Activated CD8-positive, alpha-beta memory T cell treated with anti-CD3 and anti-CD28 coated beads, Interleukin-2, amount 50 U/mL, for 1 hour (primary cell): ENCODE measurements at regions not wholly inside any gene's neighbourhood (a gene's known extent, or its start where the extent isn't known, plus 50 kb on each side); places are given as distances from the start of the nearest gene placed in this dataset.

Experiments
- DNase-seq: peaks from one replicate; pipeline ENCODE4 v3.0.0-alpha.2; 2020; ENCODE audit errors: extremely low read depth

DNA sequence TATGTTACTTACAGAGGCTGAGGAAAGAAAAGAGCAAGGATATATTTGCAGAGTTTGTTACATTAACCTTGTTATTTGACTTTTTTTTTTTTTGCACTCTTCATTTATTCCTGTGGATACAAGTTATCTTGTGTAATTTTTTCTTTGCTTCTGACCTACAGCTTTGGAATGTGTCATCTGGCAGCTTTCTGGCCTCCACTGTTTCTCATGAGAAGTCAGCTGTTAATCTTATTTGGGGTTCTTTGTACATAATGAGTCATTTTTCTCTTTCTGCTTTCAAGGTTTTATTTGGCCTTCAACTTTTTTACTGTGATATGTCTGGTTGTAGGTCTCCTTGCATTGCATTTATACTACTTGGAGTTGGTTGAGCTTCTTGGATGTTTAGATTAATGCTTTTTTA lies 333.4 kb downstream of the SMOC2 start:
- DNase-seq: no peak

DNA sequence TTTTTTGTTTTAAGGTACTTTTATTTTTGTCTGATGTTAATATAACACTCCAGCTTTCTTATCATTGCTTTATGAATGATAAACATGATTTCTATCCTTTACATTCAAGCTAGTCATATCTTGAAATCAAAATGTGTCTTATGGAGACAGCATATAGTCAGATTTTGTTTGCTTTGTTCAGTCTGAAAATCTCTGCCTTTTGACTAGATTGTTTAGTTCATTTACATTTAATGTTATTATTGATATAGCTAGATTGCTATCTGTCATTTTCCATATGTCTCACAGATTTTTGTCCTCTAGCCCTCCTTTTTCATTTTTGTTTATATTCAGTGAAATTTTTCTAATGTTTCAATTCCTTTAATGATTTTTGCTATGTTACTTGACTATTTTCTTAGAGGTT lies 332.8 kb downstream of the SMOC2 start:
- no peak for DNase-seq

GRCh38 chr6:168765752-168766151 lies 324.8 kb downstream of the SMOC2 start:
- DNase-seq: no peak

- DNase-seq: no peak
Measured at GRCh38 chr6:168756009-168756634, 315.1 kb downstream of the SMOC2 start.

DNA sequence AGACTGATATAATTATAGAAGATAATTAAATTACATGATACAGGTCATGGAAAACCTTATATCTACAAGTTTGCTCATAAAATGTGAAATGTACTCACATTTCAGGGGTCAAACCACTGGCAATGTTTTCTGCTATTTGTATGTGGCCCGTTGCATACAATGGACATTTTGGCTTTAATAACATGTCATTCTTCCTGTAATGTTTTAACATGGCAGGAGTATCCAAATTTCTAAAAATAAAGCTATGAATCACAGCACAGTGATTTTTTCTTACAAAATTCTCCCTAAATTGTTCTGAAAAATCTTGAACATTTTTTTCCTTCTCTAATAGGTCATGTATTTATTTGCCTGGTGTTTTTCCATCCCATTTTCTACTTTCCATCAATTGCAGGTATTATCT lies 305.7 kb downstream of the SMOC2 start:
- DNase-seq: no peak

- no peak for DNase-seq
Measured at GRCh38 chr6:168746013-168746412, 305.0 kb downstream of the SMOC2 start.

GRCh38 chr6:168744861-168745260 lies 303.9 kb downstream of the SMOC2 start:
- no peak for DNase-seq

- no peak for DNase-seq
Measured at GRCh38 chr6:168741942-168742782, 301.2 kb downstream of the SMOC2 start.

GRCh38 chr6:168741305-168741704 lies 300.3 kb downstream of the SMOC2 start:
- no peak for DNase-seq

DNA sequence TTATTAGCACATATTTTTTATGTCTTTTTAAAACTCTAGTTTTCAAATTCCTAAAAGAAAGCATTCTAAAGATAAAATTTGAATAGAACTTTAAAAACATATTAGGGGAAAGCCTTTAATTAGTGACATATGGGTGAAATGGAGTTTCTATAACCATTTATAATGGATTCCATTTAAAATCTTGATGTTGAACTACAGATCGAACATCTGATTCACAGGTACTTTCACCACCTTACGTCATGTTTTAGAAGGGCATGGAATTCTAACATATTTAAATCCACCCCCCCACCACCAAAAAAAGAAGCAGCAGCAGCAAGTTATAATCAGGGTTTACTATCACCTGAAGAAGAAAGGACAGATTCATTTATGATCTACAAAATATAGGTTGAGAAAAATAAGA lies 298.4 kb downstream of the SMOC2 start:
- DNase-seq: no peak

DNA sequence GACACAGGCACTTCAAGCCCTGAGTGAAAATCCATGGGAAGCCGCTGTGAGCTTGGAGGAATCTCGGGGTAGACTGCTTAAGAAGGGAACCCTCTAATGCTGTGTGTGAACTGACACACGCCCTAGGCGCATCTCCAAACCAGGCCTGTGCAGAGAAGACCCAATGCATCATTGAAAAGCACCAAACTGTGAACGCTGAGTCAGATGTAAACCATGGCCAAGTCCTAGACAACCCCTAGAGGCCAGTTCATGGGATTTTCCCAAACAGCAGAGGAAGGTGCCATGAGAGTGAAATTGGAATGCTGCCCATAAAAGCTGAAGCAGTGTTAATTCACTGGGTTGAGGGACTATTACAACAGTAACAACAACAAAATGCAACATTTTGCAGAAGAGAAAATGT lies 296.5 kb downstream of the SMOC2 start:
- no peak for DNase-seq

- DNase-seq: no peak
Measured at GRCh38 chr6:168737014-168737413, 296.0 kb downstream of the SMOC2 start.

GRCh38 chr6:168736039-168736438 lies 295.1 kb downstream of the SMOC2 start:
- no peak for DNase-seq

DNA sequence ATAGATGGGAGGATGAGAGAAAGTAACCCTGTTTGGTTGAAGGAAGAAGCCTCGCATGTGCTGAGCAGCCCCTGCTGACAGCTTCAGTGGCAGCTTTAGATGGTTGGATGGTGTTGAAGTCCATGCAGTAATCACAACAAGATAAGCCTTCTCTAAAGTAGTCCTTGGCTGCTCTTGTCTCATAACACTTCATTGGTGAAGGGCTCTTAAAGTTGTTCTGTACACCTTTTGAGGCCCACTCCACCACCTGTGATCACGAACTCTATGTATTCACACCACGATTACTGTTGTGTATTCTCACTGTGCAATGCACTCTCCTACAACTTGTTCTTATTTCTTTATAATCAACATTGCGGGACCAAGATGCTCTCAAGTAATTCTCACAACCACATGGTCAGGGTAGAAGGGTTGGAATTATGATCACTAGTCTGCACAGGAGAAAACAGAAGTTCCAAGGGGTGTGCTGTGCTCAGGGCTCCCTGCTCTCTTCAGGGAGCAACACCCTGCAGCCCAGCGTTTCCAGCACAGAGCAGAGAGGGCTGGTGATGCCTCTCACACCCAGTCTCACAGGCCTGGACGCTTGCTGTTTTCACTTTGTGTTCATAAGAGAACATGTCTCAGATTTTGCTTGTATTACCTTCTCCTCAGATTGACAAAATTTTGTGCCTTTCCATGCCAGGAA lies 294.4 kb downstream of the SMOC2 start:
- no peak for DNase-seq

GRCh38 chr6:168734523-168734922 lies 293.5 kb downstream of the SMOC2 start:
- no peak for DNase-seq

- DNase-seq: no peak
Measured at GRCh38 chr6:168732676-168733075, 291.7 kb downstream of the SMOC2 start.

- DNase-seq: no peak
Measured at GRCh38 chr6:168730931-168731716, 290.1 kb downstream of the SMOC2 start.

GRCh38 chr6:168728056-168728455 lies 287.1 kb downstream of the SMOC2 start:
- DNase-seq: no peak

DNA sequence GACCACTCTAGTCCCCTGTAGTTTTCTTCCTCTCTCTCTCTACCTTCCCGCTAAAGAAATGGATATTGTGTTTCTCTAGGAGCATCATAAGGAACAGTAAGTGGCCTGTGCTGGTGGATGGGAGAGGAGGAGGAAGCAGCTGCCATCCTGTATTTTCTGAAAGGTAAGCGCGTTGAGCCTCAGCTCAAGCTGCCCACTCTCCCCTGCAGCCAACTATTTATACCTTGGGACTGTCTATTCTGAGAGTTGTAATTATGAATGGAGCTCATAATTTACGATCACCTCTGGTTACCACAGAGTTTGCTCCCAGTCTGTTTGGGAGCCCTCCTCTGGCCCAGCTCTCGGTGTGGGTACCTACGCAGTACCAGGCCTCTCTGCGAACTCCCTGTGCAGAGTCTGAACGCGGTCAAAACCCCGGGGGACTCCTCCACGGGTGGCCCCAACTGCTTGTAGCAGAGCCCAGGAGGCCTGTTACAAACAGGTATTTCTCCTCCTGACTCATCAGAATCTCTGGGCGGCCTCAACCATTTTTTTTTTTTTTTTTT lies 285.4 kb downstream of the SMOC2 start:
- DNase-seq: no peak

GRCh38 chr6:168725802-168726201 lies 284.8 kb downstream of the SMOC2 start:
- no peak for DNase-seq

GRCh38 chr6:168724669-168725570 lies 283.9 kb downstream of the SMOC2 start:
- DNase-seq: no peak
